ENCODE measurements at regions not wholly inside any gene's neighbourhood (a gene's known extent, or its start where the extent isn't known, plus 50 kb on each side); places are given as distances from the start of the nearest gene placed in this dataset.

DNA sequence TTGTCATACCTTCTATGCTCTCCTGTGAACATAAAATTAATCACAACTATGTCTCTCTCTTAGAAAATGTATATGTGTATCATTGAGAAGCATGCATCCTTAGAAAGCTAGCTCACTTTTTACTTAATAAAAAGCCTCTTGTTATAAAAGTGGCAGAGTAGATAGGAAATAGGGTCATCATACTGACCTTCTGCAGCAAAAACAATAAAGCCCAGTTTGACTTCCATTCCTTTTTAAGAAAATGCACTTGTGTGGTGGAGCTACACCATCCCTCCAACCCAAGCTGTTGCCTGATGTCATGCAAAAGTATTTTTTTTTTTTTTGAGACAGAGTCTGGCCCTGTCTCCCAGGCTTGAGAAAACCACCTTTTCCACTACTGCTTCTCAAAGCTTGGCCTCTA, 393.3 kb downstream of the LIG4 start:
- TF ChIP-seq, protein P1, sequence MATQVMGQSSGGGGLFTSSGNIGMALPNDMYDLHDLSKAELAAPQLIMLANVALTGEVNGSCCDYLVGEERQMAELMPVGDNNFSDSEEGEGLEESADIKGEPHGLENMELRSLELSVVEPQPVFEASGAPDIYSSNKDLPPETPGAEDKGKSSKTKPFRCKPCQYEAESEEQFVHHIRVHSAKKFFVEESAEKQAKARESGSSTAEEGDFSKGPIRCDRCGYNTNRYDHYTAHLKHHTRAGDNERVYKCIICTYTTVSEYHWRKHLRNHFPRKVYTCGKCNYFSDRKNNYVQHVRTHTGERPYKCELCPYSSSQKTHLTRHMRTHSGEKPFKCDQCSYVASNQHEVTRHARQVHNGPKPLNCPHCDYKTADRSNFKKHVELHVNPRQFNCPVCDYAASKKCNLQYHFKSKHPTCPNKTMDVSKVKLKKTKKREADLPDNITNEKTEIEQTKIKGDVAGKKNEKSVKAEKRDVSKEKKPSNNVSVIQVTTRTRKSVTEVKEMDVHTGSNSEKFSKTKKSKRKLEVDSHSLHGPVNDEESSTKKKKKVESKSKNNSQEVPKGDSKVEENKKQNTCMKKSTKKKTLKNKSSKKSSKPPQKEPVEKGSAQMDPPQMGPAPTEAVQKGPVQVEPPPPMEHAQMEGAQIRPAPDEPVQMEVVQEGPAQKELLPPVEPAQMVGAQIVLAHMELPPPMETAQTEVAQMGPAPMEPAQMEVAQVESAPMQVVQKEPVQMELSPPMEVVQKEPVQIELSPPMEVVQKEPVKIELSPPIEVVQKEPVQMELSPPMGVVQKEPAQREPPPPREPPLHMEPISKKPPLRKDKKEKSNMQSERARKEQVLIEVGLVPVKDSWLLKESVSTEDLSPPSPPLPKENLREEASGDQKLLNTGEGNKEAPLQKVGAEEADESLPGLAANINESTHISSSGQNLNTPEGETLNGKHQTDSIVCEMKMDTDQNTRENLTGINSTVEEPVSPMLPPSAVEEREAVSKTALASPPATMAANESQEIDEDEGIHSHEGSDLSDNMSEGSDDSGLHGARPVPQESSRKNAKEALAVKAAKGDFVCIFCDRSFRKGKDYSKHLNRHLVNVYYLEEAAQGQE (IDR thresholded peaks at IDR 0.05; ENCODE audit: borderline replicate concordance): no peak
- TF ChIP-seq, protein P2, sequence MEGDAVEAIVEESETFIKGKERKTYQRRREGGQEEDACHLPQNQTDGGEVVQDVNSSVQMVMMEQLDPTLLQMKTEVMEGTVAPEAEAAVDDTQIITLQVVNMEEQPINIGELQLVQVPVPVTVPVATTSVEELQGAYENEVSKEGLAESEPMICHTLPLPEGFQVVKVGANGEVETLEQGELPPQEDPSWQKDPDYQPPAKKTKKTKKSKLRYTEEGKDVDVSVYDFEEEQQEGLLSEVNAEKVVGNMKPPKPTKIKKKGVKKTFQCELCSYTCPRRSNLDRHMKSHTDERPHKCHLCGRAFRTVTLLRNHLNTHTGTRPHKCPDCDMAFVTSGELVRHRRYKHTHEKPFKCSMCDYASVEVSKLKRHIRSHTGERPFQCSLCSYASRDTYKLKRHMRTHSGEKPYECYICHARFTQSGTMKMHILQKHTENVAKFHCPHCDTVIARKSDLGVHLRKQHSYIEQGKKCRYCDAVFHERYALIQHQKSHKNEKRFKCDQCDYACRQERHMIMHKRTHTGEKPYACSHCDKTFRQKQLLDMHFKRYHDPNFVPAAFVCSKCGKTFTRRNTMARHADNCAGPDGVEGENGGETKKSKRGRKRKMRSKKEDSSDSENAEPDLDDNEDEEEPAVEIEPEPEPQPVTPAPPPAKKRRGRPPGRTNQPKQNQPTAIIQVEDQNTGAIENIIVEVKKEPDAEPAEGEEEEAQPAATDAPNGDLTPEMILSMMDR (IDR thresholded peaks at IDR 0.05; ENCODE audit: poor library complexity, severe bottlenecking): no peak
- TF ChIP-seq MXI1 (conservative IDR thresholded peaks at IDR 0.05; ENCODE audit: poor library complexity, severe bottlenecking) (no peak), SMC3 (conservative IDR thresholded peaks at IDR 0.05; ENCODE audit: poor library complexity) (no peak), RAD21 (conservative IDR thresholded peaks at IDR 0.05) (no peak), EP300 (conservative IDR thresholded peaks at IDR 0.05; ENCODE audit: poor library complexity, severe bottlenecking) (no peak), POLR2AphosphoS5 (IDR thresholded peaks at IDR 0.05) (no peak), TAF1 (IDR thresholded peaks at IDR 0.05; ENCODE audit: low read depth) (no peak), EZH2 (IDR thresholded peaks at IDR 0.05; ENCODE audit: borderline replicate concordance, insufficient read depth, low read length, poor library complexity, severe bottlenecking) (no peak)
- no peak overlapping the region for H3K9ac ChIP-seq (ENCODE audit: low read length)
- H4K20me1 ChIP-seq (ENCODE audit: insufficient read depth): no peaks in the 10 kb centered on the region
- H2AFZ ChIP-seq (ENCODE audit: low read depth, low read length): no peak overlapping the region
- H3K9me3 ChIP-seq (ENCODE audit: low read length): no peaks in the 10 kb centered on the region
- H3F3A ChIP-seq (ENCODE audit: insufficient read depth, low read length, poor library complexity, severe bottlenecking): no peaks in the 10 kb centered on the region
- no peaks in the 10 kb centered on the region for H3K27me3 ChIP-seq (ENCODE audit: insufficient read depth, low read depth, low read length)
- H3K36me3 ChIP-seq (ENCODE audit: insufficient read depth, low read length): no peaks in the 10 kb centered on the region
- no peak overlapping the region for H3K4me2 ChIP-seq (ENCODE audit: low read length)
- no peak overlapping the region for H3K4me3 ChIP-seq (ENCODE audit: low read length)
- H3K79me2 ChIP-seq (replicated peaks; ENCODE audit: insufficient read depth, low read length): no peaks in the 10 kb centered on the region
- H3K27ac ChIP-seq (ENCODE audit: low read length): peak overlapping the region; percentile 40
- H3K9me2 ChIP-seq (ENCODE audit: insufficient read depth, low read length): no peaks in the 10 kb centered on the region

DNA sequence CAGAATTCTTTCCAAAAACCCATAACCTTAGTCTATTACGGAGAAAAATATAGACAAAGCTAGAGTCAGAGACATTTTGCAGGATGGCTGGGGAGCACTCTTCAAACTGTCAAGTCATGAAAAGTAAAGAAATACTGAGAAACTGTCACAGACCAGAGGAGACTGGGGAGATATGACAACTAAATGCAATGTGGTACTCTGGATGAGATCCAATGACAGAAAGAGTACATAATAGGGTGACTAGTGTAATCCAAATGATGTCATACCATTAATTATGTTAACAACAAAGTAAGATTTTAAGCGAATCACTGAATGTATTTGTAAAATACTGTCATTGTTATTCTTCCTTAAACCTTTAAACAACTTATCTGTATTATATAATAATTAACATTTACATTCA, 393.8 kb downstream of the LIG4 start:
- H3K9ac ChIP-seq (ENCODE audit: low read length): no peak overlapping the region
- H4K20me1 ChIP-seq (ENCODE audit: insufficient read depth): no peaks in the 10 kb centered on the region
- no peak overlapping the region for H2AFZ ChIP-seq (ENCODE audit: low read depth, low read length)
- peak overlapping the region; percentile 3 for H3K4me3 ChIP-seq (ENCODE audit: low read length)
- TF ChIP-seq, protein P1 (IDR thresholded peaks at IDR 0.05; ENCODE audit: borderline replicate concordance): no peak
- TF ChIP-seq EZH2 (IDR thresholded peaks at IDR 0.05; ENCODE audit: borderline replicate concordance, insufficient read depth, low read length, poor library complexity, severe bottlenecking) (no peak), RAD21 (conservative IDR thresholded peaks at IDR 0.05) (no peak), MXI1 (conservative IDR thresholded peaks at IDR 0.05; ENCODE audit: poor library complexity, severe bottlenecking) (no peak), POLR2AphosphoS5 (IDR thresholded peaks at IDR 0.05) (peak; percentile 21), EP300 (conservative IDR thresholded peaks at IDR 0.05; ENCODE audit: poor library complexity, severe bottlenecking) (peak; percentile 77)
- H3K79me2 ChIP-seq (replicated peaks; ENCODE audit: insufficient read depth, low read length): no peaks in the 10 kb centered on the region
- H3K9me3 ChIP-seq (ENCODE audit: low read length): no peaks in the 10 kb centered on the region
- peak overlapping the region; percentile 40 for H3K27ac ChIP-seq (ENCODE audit: low read length)
- H3K4me2 ChIP-seq (ENCODE audit: low read length): no peak overlapping the region
- no peaks in the 10 kb centered on the region for H3K27me3 ChIP-seq (ENCODE audit: insufficient read depth, low read depth, low read length)
- no peaks in the 10 kb centered on the region for H3K36me3 ChIP-seq (ENCODE audit: insufficient read depth, low read length)
- H3F3A ChIP-seq (ENCODE audit: insufficient read depth, low read length, poor library complexity, severe bottlenecking): no peaks in the 10 kb centered on the region
- H3K9me2 ChIP-seq (ENCODE audit: insufficient read depth, low read length): no peaks in the 10 kb centered on the region

Measured in neural cell (in vitro differentiated cells).